Pancreas (tissue), 10 donors: ENCODE measurements at regions not wholly inside any gene's neighbourhood (a gene's known extent, or its start where the extent isn't known, plus 50 kb on each side); places are given as distances from the start of the nearest gene placed in this dataset.

Experiments used
- ATAC-seq, 4 donors: fragments of 200-7000 bp; cut with Tn5 transposase; one replicate each; pipeline versions ENCODE4 v1.8.0 to v1.9.1; 2020; ENCODE audit warnings: mild to moderate bottlenecking in 4 of 4, moderate library complexity in 4 of 4
- DNase-seq, 6 donors: peaks; one replicate each; pipeline ENCODE4 v3.0.0-alpha.2; 2020
- FAIRE-seq: peaks from 2 replicates; lab custom pipeline; 2012; peaks lifted over from hg19 to GRCh38; lab: Jason Lieb, UNC
- H3K27ac ChIP-seq, 4 donors: fragments of 200-600 bp; sonication (generic); 1 replicate in 3 of 4; 2 replicates in 1 of 4; pipeline versions ENCODE4 v1.5.0 to v1.8.0; 2020
- H3K27me3 ChIP-seq, 4 donors: fragments of 200-600 bp; one replicate each; pipeline ENCODE4 v1.8.0; 2021
- H3K36me3 ChIP-seq, 3 donors: fragments of 200-600 bp; sonication (generic) in 1 of 3; one replicate each; pipeline versions ENCODE4 v1.5.0 to v1.8.0; 2020 to 2021
- H3K4me1 ChIP-seq, 3 donors: fragments of 200-600 bp; one replicate each; pipeline ENCODE4 v1.8.0; 2021
- H3K4me3 ChIP-seq, 4 donors: fragments of 200-600 bp; sonication (generic) in 2 of 4; one replicate each; pipeline versions ENCODE4 v1.5.0 to v1.8.0; 2020 to 2021
- H3K9me3 ChIP-seq, 4 donors: fragments of 200-600 bp; one replicate each; pipeline ENCODE4 v1.8.0; 2021
- WGBS, 2 donors: extraction: QIAGEN DNeasy Blood & Tissue Kit; methylation state at CpG; one replicate each; pipeline ENCODE4 v1.1.7; 2013; 5-methylcytosine and 5-hydroxymethylcytosine counted together
- intact Hi-C, 3 donors: fragments of 100-400 bp; cut with DNase I; formaldehyde crosslinking; loops; one replicate each; pipeline versions ENCODE4 v1.11.1 to v1.14.2; 2022
- TF ChIP-seq, protein P1 (sequence below), 4 donors: fragments of 200-600 bp; sonication (generic) in 3 of 4; IDR thresholded peaks; one replicate each; pipeline versions ENCODE4 v1.5.0 to v1.8.0; 2021; ENCODE audit warnings: antibody characterized with exemption in 4 of 4
- donor health status: healthy with polysubstance abuse.
- donor health status: DM: no; HTN: no; CAD: no; lungs with moderate emphysema.
- donor health status: DM: no; HTN: no; CAD: no.
- donor health status: control.
- donor health status: control.
- donor health status: Bipolar disorder and iron deficiency.
- donor health status: DM: yes; HTN: yes; CAD: no.
- donor health status: DM: no; HTN: no; CAD: no.
- donor health status: DM: no; HTN: no; CAD: no.
- donor health status: DM: yes; HTN: yes; CAD: no.

- Histone ChIP-seq H3K9me3 (no peaks in the 10 kb centered on the region), H3K27ac (no peak overlapping the region), H3K27me3 (no peaks in the 10 kb centered on the region), H3K4me3 (no peak overlapping the region), H3K36me3 (no peaks in the 10 kb centered on the region), H3K4me1 (no peaks in the 10 kb centered on the region)
- WGBS, 2 donors, result 76 to 80% methylated on average over 4 of the region's 4 CpGs
- TF ChIP-seq, protein P1, sequence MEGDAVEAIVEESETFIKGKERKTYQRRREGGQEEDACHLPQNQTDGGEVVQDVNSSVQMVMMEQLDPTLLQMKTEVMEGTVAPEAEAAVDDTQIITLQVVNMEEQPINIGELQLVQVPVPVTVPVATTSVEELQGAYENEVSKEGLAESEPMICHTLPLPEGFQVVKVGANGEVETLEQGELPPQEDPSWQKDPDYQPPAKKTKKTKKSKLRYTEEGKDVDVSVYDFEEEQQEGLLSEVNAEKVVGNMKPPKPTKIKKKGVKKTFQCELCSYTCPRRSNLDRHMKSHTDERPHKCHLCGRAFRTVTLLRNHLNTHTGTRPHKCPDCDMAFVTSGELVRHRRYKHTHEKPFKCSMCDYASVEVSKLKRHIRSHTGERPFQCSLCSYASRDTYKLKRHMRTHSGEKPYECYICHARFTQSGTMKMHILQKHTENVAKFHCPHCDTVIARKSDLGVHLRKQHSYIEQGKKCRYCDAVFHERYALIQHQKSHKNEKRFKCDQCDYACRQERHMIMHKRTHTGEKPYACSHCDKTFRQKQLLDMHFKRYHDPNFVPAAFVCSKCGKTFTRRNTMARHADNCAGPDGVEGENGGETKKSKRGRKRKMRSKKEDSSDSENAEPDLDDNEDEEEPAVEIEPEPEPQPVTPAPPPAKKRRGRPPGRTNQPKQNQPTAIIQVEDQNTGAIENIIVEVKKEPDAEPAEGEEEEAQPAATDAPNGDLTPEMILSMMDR (IDR thresholded peaks at IDR 0.05), result no peak
- FAIRE-seq (no peak), DNase-seq (no peak), ATAC-seq (no peak)
- intact Hi-C loops, result no loop called here
Measured at GRCh38 chr2:215843579-215843978, 169.8 kb downstream of the MREG start.

GRCh38 chr2:215841175-215841816 is 172.1 kb downstream of the MREG start:
- 61 to 68% methylated on average over 5 of the region's 5 CpGs for WGBS, 2 donors
- TF ChIP-seq, protein P1 (IDR thresholded peaks at IDR 0.05), result no peak
- Histone ChIP-seq H3K27ac (no peak overlapping the region), H3K36me3 (no peaks in the 10 kb centered on the region), H3K27me3 (no peaks in the 10 kb centered on the region), H3K4me1 (no peaks in the 10 kb centered on the region), H3K9me3 (no peaks in the 10 kb centered on the region), H3K4me3 (no peak overlapping the region)
- intact Hi-C loops, result no loop called here
- FAIRE-seq, result no peak
- ATAC-seq, result no peak
- no peak for DNase-seq

GRCh38 chr2:215839816-215840215 is 173.5 kb downstream of the MREG start:
- no peak for DNase-seq
- H3K4me1 ChIP-seq, result no peaks in the 10 kb centered on the region
- TF ChIP-seq, protein P1 (IDR thresholded peaks at IDR 0.05), result no peak
- no peaks in the 10 kb centered on the region for H3K27me3 ChIP-seq
- FAIRE-seq, result no peak
- no peaks in the 10 kb centered on the region for H3K9me3 ChIP-seq
- no peak overlapping the region for H3K27ac ChIP-seq
- 76 to 79% methylated on average over 4 of the region's 4 CpGs for WGBS, 2 donors
- no peak for ATAC-seq
- H3K4me3 ChIP-seq, result no peak overlapping the region
- intact Hi-C loops, result no loop called here
- no peaks in the 10 kb centered on the region for H3K36me3 ChIP-seq

DNA sequence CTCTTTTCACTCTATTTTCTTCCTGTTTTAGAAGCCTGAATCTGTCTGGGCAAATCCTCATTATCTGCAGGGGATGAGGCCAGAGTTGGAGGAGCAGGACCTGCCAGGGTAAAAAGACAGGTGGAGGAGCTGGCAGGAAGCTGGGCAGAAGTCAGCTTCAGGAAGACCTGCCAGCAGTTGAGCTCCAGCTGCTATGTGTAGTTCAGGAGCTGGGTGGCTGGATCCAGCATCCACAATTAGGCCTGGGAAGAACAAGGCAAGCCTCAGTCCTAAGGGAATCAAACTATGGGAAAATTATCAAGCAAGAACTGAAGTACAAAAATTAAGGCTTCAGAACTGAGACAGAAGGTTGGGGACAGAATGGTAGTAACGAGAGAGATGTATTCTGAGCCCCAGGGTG is 174.0 kb downstream of the MREG start:
- no peak for DNase-seq
- no peak for ATAC-seq
- no peaks in the 10 kb centered on the region for H3K4me1 ChIP-seq
- H3K36me3 ChIP-seq, result no peaks in the 10 kb centered on the region
- no peak for FAIRE-seq
- TF ChIP-seq, protein P1 (IDR thresholded peaks at IDR 0.05), result no peak
- no peak overlapping the region for H3K27ac ChIP-seq
- intact Hi-C loops, result no loop called here
- no peaks in the 10 kb centered on the region for H3K9me3 ChIP-seq
- WGBS, 2 donors, result 78 to 87% methylated on average over 1 of the region's 1 CpG
- no peaks in the 10 kb centered on the region for H3K27me3 ChIP-seq
- no peak overlapping the region for H3K4me3 ChIP-seq

GRCh38 chr2:215836881-215837280 is 176.5 kb downstream of the MREG start:
- TF ChIP-seq, protein P1 (IDR thresholded peaks at IDR 0.05), result no peak
- DNase-seq, result no peak
- no peak overlapping the region for H3K27ac ChIP-seq
- H3K36me3 ChIP-seq, result no peaks in the 10 kb centered on the region
- intact Hi-C loops, result no loop called here
- no peak overlapping the region for H3K4me3 ChIP-seq
- no peaks in the 10 kb centered on the region for H3K9me3 ChIP-seq
- ATAC-seq, result no peak
- no peaks in the 10 kb centered on the region for H3K4me1 ChIP-seq
- no peaks in the 10 kb centered on the region for H3K27me3 ChIP-seq
- 82 to 89% methylated on average over 4 of the region's 4 CpGs for WGBS, 2 donors
- FAIRE-seq, result no peak
